H1 (cell line): ENCODE measurements at regions not wholly inside any gene's neighbourhood (a gene's known extent, or its start where the extent isn't known, plus 50 kb on each side); places are given as distances from the start of the nearest gene placed in this dataset.

Experiments
- CTCF ChIA-PET: fragments of 300-600 bp; sonication (Branson Sonifier 250); formaldehyde crosslinking; loops from one replicate; lab custom pipeline; 2021; ENCODE audit not compliant: partially characterized antibody; lab: Charles Lee
- POLR2A ChIA-PET: fragments of 300-600 bp; sonication (Branson Sonifier 250); formaldehyde crosslinking; loops from one replicate; lab custom pipeline; 2021; ENCODE audit warnings: inconsistent platforms; ENCODE audit not compliant: partially characterized antibody; lab: Charles Lee
- DNase-seq, 2 experiments: peaks; one replicate each; pipeline versions ENCODE4 v3.0.0 to v3.0.0-alpha.2; 2010 to 2022; ENCODE audit warnings: low spot score in 2 of 2, low read depth in 1 of 2, mixed read lengths in 1 of 2
- FAIRE-seq: peaks from 2 replicates; lab custom pipeline; 2011; peaks lifted over from hg19 to GRCh38; lab: Jason Lieb, UNC
- H2AFZ ChIP-seq: 2 replicates; pipeline ENCODE4 v1.8.1; 2012; ENCODE audit warnings: low read length, inconsistent platforms
- H2AK5ac ChIP-seq: 2 replicates; pipeline ENCODE4 v1.6.1; 2013; ENCODE audit warnings: low read depth, low read length
- H2BK120ac ChIP-seq: replicated peaks from 2 replicates; pipeline ENCODE3; 2013; ENCODE audit warnings: low read depth, low read length, inconsistent platforms
- H2BK12ac ChIP-seq: 2 replicates; pipeline ENCODE4 v1.6.1; 2013; ENCODE audit warnings: low read depth, low read length
- H2BK15ac ChIP-seq: 2 replicates; pipeline ENCODE4 v1.6.1; 2013; ENCODE audit warnings: low read length
- H2BK20ac ChIP-seq: 2 replicates; pipeline ENCODE4 v1.6.1; 2013; ENCODE audit warnings: low read length
- H2BK5ac ChIP-seq: 2 replicates; pipeline ENCODE4 v1.6.1; 2013; ENCODE audit warnings: low read depth, low read length
- H3K14ac ChIP-seq: 2 replicates; pipeline ENCODE4 v1.6.1; 2013; ENCODE audit warnings: inconsistent platforms; ENCODE audit not compliant: insufficient read length
- H3K18ac ChIP-seq: 2 replicates; pipeline ENCODE4 v1.6.1; 2013; ENCODE audit warnings: low read length; ENCODE audit errors: extremely low read depth
- H3K23ac ChIP-seq: 2 replicates; pipeline ENCODE4 v1.6.1; 2013; ENCODE audit warnings: inconsistent platforms; ENCODE audit not compliant: insufficient read length
- H3K23me2 ChIP-seq: 2 replicates; pipeline ENCODE4 v1.6.1; 2013; ENCODE audit warnings: low read depth, low read length
- H3K27ac ChIP-seq: 2 replicates; pipeline ENCODE4 v1.6.1; 2011; ENCODE audit warnings: low read depth, low read length, inconsistent platforms
- H3K27me3 ChIP-seq, 4 experiments: replicated peaks in 1 of 4; 1 replicate in 1 of 4; 2 replicates in 3 of 4; pipeline versions ENCODE4 v1.6.1 to v1.8.1; 2011 to 2013; ENCODE audit warnings: low read length in 3 of 4, mild to moderate bottlenecking in 3 of 4, inconsistent platforms in 2 of 4, mixed read lengths in 2 of 4, moderate library complexity in 1 of 4; ENCODE audit not compliant: control insufficient read depth in 3 of 4, insufficient read depth in 3 of 4; ENCODE audit errors: extremely low read depth in 1 of 4
- H3K36me3 ChIP-seq, 4 experiments: 2 replicates each; pipeline versions ENCODE4 v1.6.1 to v1.8.1; 2011 to 2013; ENCODE audit warnings: mild to moderate bottlenecking in 4 of 4, low read length in 3 of 4, moderate library complexity in 2 of 4, control low read depth in 1 of 4, inconsistent platforms in 1 of 4; ENCODE audit not compliant: insufficient read depth in 4 of 4, control insufficient read depth in 2 of 4
- H3K4ac ChIP-seq: replicated peaks from 2 replicates; pipeline ENCODE3; 2013; ENCODE audit warnings: low read length, low read depth, mixed read lengths, inconsistent platforms; ENCODE audit not compliant: insufficient read length
- H3K4me1 ChIP-seq, 4 experiments: replicated peaks in 1 of 4; 1 replicate in 1 of 4; 2 replicates in 3 of 4; pipeline versions ENCODE4 v1.6.1 to v1.8.1; 2011 to 2013; ENCODE audit warnings: low read length in 3 of 4, inconsistent platforms in 2 of 4, mixed read lengths in 1 of 4; ENCODE audit not compliant: insufficient read depth in 4 of 4, control insufficient read depth in 3 of 4
- H3K4me2 ChIP-seq, 2 experiments: 2 replicates each; pipeline versions ENCODE4 v1.6.1 to v1.8.1; 2011 to 2013; ENCODE audit warnings: low read depth in 2 of 2, low read length in 2 of 2, control low read depth in 1 of 2, inconsistent platforms in 1 of 2, mild to moderate bottlenecking in 1 of 2; ENCODE audit not compliant: insufficient read depth in 1 of 2
- H3K4me3 ChIP-seq, 4 experiments: fragments of 200-600, 300-600 bp in 1 of 4; sonication (generic), shearing (Covaris generic), sonication (Bioruptor Twin) in 1 of 4; 2 replicates each; pipeline versions ENCODE4 v1.5.1 to v1.8.1; 2011 to 2016; ENCODE audit warnings: low read length in 4 of 4, low read depth in 3 of 4, control low read depth in 2 of 4, inconsistent platforms in 2 of 4, mild to moderate bottlenecking in 2 of 4, mixed read lengths in 1 of 4, moderate library complexity in 1 of 4; ENCODE audit not compliant: insufficient read depth in 2 of 4; ENCODE audit errors: extremely low read depth in 1 of 4
- H3K56ac ChIP-seq: replicated peaks from 2 replicates; pipeline ENCODE3; 2013; ENCODE audit warnings: low read depth, mild to moderate bottlenecking, mixed read lengths, low read length, inconsistent platforms; ENCODE audit not compliant: insufficient read length
- H3K79me1 ChIP-seq: 2 replicates; pipeline ENCODE4 v1.6.1; 2013; ENCODE audit warnings: low read depth, low read length, control low read depth
- H3K79me2 ChIP-seq, 2 experiments: 2 replicates each; pipeline versions ENCODE4 v1.6.1 to v1.8.1; 2012 to 2013; ENCODE audit warnings: low read length in 2 of 2, mild to moderate bottlenecking in 2 of 2, inconsistent platforms in 1 of 2; ENCODE audit not compliant: insufficient read depth in 2 of 2, control insufficient read depth in 1 of 2
- H3K9ac ChIP-seq, 4 experiments: replicated peaks in 1 of 4; 1 replicate in 1 of 4; 2 replicates in 3 of 4; pipeline versions ENCODE4 v1.6.1 to v1.8.1; 2011 to 2013; ENCODE audit warnings: low read depth in 3 of 4, low read length in 3 of 4, control low read depth in 2 of 4, mild to moderate bottlenecking in 2 of 4, moderate library complexity in 2 of 4, inconsistent platforms in 1 of 4; ENCODE audit errors: extremely low read depth in 1 of 4
- H3K9me3 ChIP-seq, 2 experiments: 2 replicates each; pipeline versions ENCODE4 v1.6.1 to v1.8.1; 2012 to 2013; ENCODE audit warnings: mild to moderate bottlenecking in 2 of 2, moderate library complexity in 2 of 2, control low read depth in 1 of 2, inconsistent platforms in 1 of 2, low read depth in 1 of 2, low read length in 1 of 2, mixed read lengths in 1 of 2; ENCODE audit not compliant: insufficient read depth in 2 of 2
- H4K20me1 ChIP-seq, 2 experiments: replicated peaks in 1 of 2; 2 replicates each; pipeline versions ENCODE3 to v1.8.1; 2011 to 2013; ENCODE audit warnings: inconsistent platforms in 2 of 2, low read length in 2 of 2, mild to moderate bottlenecking in 1 of 2; ENCODE audit not compliant: insufficient read depth in 2 of 2, control insufficient read depth in 1 of 2
- H4K5ac ChIP-seq: 2 replicates; pipeline ENCODE4 v1.6.1; 2013; ENCODE audit warnings: low read length, low read depth, mixed read lengths, inconsistent platforms; ENCODE audit not compliant: insufficient read length
- H4K8ac ChIP-seq: 2 replicates; pipeline ENCODE4 v1.8.0; 2013; ENCODE audit warnings: mild to moderate bottlenecking, moderate library complexity, low read length, inconsistent platforms; ENCODE audit not compliant: insufficient read depth; ENCODE audit errors: extremely low read depth
- H4K91ac ChIP-seq: replicated peaks from 2 replicates; pipeline ENCODE3; 2013; ENCODE audit warnings: low read length, mixed read lengths, inconsistent platforms; ENCODE audit not compliant: insufficient read length
- ASH2L ChIP-seq: fragments of 200-600, 300-600 bp; sonication (generic); IDR thresholded peaks from one replicate; pipeline ENCODE4 v1.7.1; 2017; ENCODE audit warnings: low read length
- BRCA1 ChIP-seq: IDR thresholded peaks from 2 replicates; pipeline ENCODE4 v1.6.1; 2012; ENCODE audit warnings: low read depth, low read length, improper control_type of control experiment
- CHD1 ChIP-seq: IDR thresholded peaks from 2 replicates; pipeline ENCODE4 v1.6.1; 2012; ENCODE audit warnings: low read depth, low read length, improper control_type of control experiment
- JUN ChIP-seq: IDR thresholded peaks from 2 replicates; pipeline ENCODE4 v1.6.1; 2011; ENCODE audit warnings: low read depth, mild to moderate bottlenecking, improper control_type of control experiment, low read length
- RAD21 ChIP-seq, 2 experiments: IDR thresholded peaks in 1 of 2; conservative IDR thresholded peaks in 1 of 2; 2 replicates each; pipeline ENCODE4 v1.6.1; 2011; ENCODE audit warnings: low read depth in 2 of 2, low read length in 2 of 2, improper control_type of control experiment in 1 of 2, inconsistent platforms in 1 of 2, mild to moderate bottlenecking in 1 of 2, moderate library complexity in 1 of 2
- SIRT6 ChIP-seq: IDR thresholded peaks from one replicate; pipeline ENCODE4 v1.7.1; 2012; ENCODE audit warnings: low read length, inconsistent platforms
- TAF1 ChIP-seq: IDR thresholded peaks from 2 replicates; pipeline ENCODE4 v1.6.1; 2011; ENCODE audit warnings: mild to moderate bottlenecking, low read depth, low read length
- TCF12 ChIP-seq: IDR thresholded peaks from 2 replicates; pipeline ENCODE4 v1.6.1; 2011; ENCODE audit warnings: low read depth, mild to moderate bottlenecking, low read length
- TEAD4 ChIP-seq: IDR thresholded peaks from 2 replicates; pipeline ENCODE4 v1.6.1; 2012; ENCODE audit warnings: low read depth, low read length, inconsistent platforms, mixed read lengths
- WGBS, 2 experiments: shearing (Covaris generic) in 1 of 2; methylation state at CpG; one replicate each; pipeline versions ENCODE4 v1.1.6 to v1.1.7; 2013 to 2015; ENCODE audit warnings: low lambda C conversion rate in 2 of 2, mixed read lengths in 2 of 2, inconsistent platforms in 1 of 2, low coverage in 1 of 2, missing lambda C conversion rate in 1 of 2; ENCODE audit not compliant: insufficient replicate concordance in 2 of 2, insufficient coverage in 1 of 2, insufficient read length in 1 of 2; ENCODE audit errors: extremely low coverage in 1 of 2, missing lambda C conversion rate in 1 of 2; 5-methylcytosine and 5-hydroxymethylcytosine counted together
- TF ChIP-seq, protein P1 (sequence below): IDR thresholded peaks from 2 replicates; pipeline ENCODE4 v1.6.1; 2011; ENCODE audit warnings: low read length, improper control_type of control experiment
- TF ChIP-seq, protein P2 (sequence below): IDR thresholded peaks from 2 replicates; pipeline ENCODE4 v1.6.1; 2012; ENCODE audit warnings: inconsistent platforms
- TF ChIP-seq, protein P3 (sequence below): IDR thresholded peaks from 2 replicates; pipeline ENCODE4 v1.6.1; 2012; ENCODE audit warnings: low read length, inconsistent platforms

DNA sequence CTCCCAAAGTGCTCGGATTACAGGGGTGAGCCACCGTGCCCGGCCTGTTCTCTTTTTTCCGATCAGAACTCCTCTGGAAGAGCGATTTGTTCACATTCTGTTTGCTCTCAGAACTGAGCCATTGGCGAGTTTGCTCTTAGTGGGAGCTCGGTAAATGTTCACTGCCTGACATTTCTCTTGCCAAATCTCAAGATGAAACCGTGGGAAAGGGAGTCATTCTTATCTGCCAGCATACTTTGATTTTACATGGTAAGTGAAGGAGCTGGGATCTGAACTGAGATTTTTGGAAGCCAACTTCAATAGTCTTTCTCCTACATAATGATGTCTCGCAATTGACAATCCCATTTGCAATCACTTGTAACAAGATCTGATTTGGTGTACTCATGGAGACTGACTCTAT, 445.8 kb upstream of the ISX start:
- H2BK120ac ChIP-seq, result no peak overlapping the region
- WGBS, 2 experiments, result 78% methylated on average over 9 of the region's 9 CpGs; no CpG with 5 or more reads in 1 of the 2 experiments
- no peak overlapping the region for H2BK15ac ChIP-seq
- H2BK5ac ChIP-seq, result no peak overlapping the region
- H3K27ac ChIP-seq, result no peak overlapping the region
- H4K8ac ChIP-seq, result no peak overlapping the region
- no peaks in the 10 kb centered on the region for H3K79me2 ChIP-seq
- no peak overlapping the region for H3K56ac ChIP-seq
- no peak overlapping the region for H3K23ac ChIP-seq
- no peak overlapping the region for H3K4me3 ChIP-seq
- H3K18ac ChIP-seq, result no peak overlapping the region
- no peak overlapping the region for H2BK12ac ChIP-seq
- CTCF ChIA-PET, result interaction anchor here (1.6 kb wide), 1 partner anchor 12 kb away, joined by 4 read pairs; no protein-coding TSS in a partner anchor
- H3K27me3 ChIP-seq, result no peaks in the 10 kb centered on the region
- H2AFZ ChIP-seq, result no peak overlapping the region
- no peaks in the 10 kb centered on the region for H3K36me3 ChIP-seq
- POLR2A ChIA-PET, result no interaction called here
- no peak overlapping the region for H3K14ac ChIP-seq
- no peaks in the 10 kb centered on the region for H3K9me3 ChIP-seq
- no peak overlapping the region for H3K9ac ChIP-seq
- DNase-seq, result no peak
- H3K4me2 ChIP-seq, result no peak overlapping the region
- FAIRE-seq, result no peak
- H3K4me1 ChIP-seq, result no peaks in the 10 kb centered on the region
- H4K20me1 ChIP-seq, result no peaks in the 10 kb centered on the region
- no peak overlapping the region for H4K5ac ChIP-seq
- no peak overlapping the region for H4K91ac ChIP-seq
- H2AK5ac ChIP-seq, result no peak overlapping the region
- H3K23me2 ChIP-seq, result no peaks in the 10 kb centered on the region
- H2BK20ac ChIP-seq, result no peak overlapping the region
- H3K4ac ChIP-seq, result no peak overlapping the region
- no peaks in the 10 kb centered on the region for H3K79me1 ChIP-seq
- TF ChIP-seq JUN (no peak), ASH2L (no peak), TEAD4 (no peak), TCF12 (no peak), TAF1 (no peak), SIRT6 (no peak), CHD1 (no peak), RAD21 (IDR thresholded peaks at IDR 0.05 in 1 of 2, conservative IDR thresholded peaks at IDR 0.05 in 1 of 2; ENCODE audit: low read depth in 2 of 2, low read length in 2 of 2) (no peak), BRCA1 (no peak)
- TF ChIP-seq, protein P1, sequence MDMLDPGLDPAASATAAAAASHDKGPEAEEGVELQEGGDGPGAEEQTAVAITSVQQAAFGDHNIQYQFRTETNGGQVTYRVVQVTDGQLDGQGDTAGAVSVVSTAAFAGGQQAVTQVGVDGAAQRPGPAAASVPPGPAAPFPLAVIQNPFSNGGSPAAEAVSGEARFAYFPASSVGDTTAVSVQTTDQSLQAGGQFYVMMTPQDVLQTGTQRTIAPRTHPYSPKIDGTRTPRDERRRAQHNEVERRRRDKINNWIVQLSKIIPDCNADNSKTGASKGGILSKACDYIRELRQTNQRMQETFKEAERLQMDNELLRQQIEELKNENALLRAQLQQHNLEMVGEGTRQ, result no peak
- TF ChIP-seq, protein P2, sequence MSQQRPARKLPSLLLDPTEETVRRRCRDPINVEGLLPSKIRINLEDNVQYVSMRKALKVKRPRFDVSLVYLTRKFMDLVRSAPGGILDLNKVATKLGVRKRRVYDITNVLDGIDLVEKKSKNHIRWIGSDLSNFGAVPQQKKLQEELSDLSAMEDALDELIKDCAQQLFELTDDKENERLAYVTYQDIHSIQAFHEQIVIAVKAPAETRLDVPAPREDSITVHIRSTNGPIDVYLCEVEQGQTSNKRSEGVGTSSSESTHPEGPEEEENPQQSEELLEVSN, result no peak
- TF ChIP-seq, protein P3, sequence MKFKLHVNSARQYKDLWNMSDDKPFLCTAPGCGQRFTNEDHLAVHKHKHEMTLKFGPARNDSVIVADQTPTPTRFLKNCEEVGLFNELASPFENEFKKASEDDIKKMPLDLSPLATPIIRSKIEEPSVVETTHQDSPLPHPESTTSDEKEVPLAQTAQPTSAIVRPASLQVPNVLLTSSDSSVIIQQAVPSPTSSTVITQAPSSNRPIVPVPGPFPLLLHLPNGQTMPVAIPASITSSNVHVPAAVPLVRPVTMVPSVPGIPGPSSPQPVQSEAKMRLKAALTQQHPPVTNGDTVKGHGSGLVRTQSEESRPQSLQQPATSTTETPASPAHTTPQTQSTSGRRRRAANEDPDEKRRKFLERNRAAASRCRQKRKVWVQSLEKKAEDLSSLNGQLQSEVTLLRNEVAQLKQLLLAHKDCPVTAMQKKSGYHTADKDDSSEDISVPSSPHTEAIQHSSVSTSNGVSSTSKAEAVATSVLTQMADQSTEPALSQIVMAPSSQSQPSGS, result no peak
